NCI-H526 treated with DMSO at 0.1 percent for 48 hours (cell line): ENCODE measurements at regions not wholly inside any gene's neighbourhood (a gene's known extent, or its start where the extent isn't known, plus 50 kb on each side); places are given as distances from the start of the nearest gene placed in this dataset.

ENCODE experiments used
- DNase-seq: peaks from one replicate; lab custom pipeline; 2025; lab: John Stamatoyannopoulos, UW

- DNase-seq = peak; percentile 6
These were observed 138.4 kb upstream of the SPACA1 start for GRCh38 chr6:87908978-87909811.

- no peak for DNase-seq
These were observed 140.1 kb upstream of the SPACA1 start for GRCh38 chr6:87907521-87907920.

- peak; percentile 45 for DNase-seq
These were observed 142.5 kb upstream of the SPACA1 start for GRCh38 chr6:87905101-87905641.

- no peak for DNase-seq
These were observed 143.6 kb upstream of the SPACA1 start for GRCh38 chr6:87904011-87904410.

GRCh38 chr6:87903323-87903722 is 144.3 kb upstream of the SPACA1 start:
- DNase-seq = no peak

GRCh38 chr6:87902383-87902782 is 145.3 kb upstream of the SPACA1 start:
- DNase-seq = no peak

GRCh38 chr6:87901613-87902012 is 146.0 kb upstream of the SPACA1 start:
- no peak for DNase-seq

- DNase-seq = no peak
These were observed 147.4 kb upstream of the SPACA1 start for GRCh38 chr6:87900160-87900698.

GRCh38 chr6:87899499-87900147 is 148.0 kb upstream of the SPACA1 start:
- no peak for DNase-seq

GRCh38 chr6:87897663-87898062 is 150.0 kb upstream of the SPACA1 start:
- no peak for DNase-seq

- peak; percentile 84 for DNase-seq
These were observed 150.6 kb upstream of the SPACA1 start for GRCh38 chr6:87897013-87897412.

- DNase-seq = no peak
These were observed 160.4 kb upstream of the SPACA1 start for GRCh38 chr6:87887266-87887665.

GRCh38 chr6:87884203-87884602 is 163.4 kb upstream of the SPACA1 start:
- no peak for DNase-seq

GRCh38 chr6:87881342-87881895 is 166.2 kb upstream of the SPACA1 start:
- no peak for DNase-seq

GRCh38 chr6:87879132-87879861 is 168.3 kb upstream of the SPACA1 start:
- DNase-seq = no peak

- DNase-seq = no peak
These were observed 171.9 kb upstream of the SPACA1 start for GRCh38 chr6:87875781-87876180.

- DNase-seq = no peak
These were observed 171.5 kb upstream of the AKIRIN2 start for GRCh38 chr6:87873556-87873955.

- no peak for DNase-seq
These were observed 168.5 kb upstream of the AKIRIN2 start for GRCh38 chr6:87870556-87870955.

GRCh38 chr6:87869064-87869905 is 167.3 kb upstream of the AKIRIN2 start:
- no peak for DNase-seq

GRCh38 chr6:87860902-87861301 is 158.9 kb upstream of the AKIRIN2 start:
- no peak for DNase-seq

- DNase-seq = no peak
These were observed 156.4 kb upstream of the AKIRIN2 start for GRCh38 chr6:87858440-87858839.
